ENCODE measurements at regions not wholly inside any gene's neighbourhood (a gene's known extent, or its start where the extent isn't known, plus 50 kb on each side); places are given as distances from the start of the nearest gene placed in this dataset.

- TF ChIP-seq CTCF (IDR thresholded peaks at IDR 0.05): no peak
- no peak for TF ChIP-seq POLR2AphosphoS5 (IDR thresholded peaks at IDR 0.05)
Measured at GRCh38 chr2:155687181-155687580, 645.3 kb downstream of the NR4A2 start.
